ENCODE measurements at regions not wholly inside any gene's neighbourhood (a gene's known extent, or its start where the extent isn't known, plus 50 kb on each side); places are given as distances from the start of the nearest gene placed in this dataset.

GRCh38 chr2:147420947-147421675 is 423.7 kb upstream of the ACVR2A start (continued):
- TF ChIP-seq ZNF274 (IDR thresholded peaks at IDR 0.05; ENCODE audit: low read depth, low read length), result no peak
- no peak for TF ChIP-seq TCF7L2 (IDR thresholded peaks at IDR 0.05; ENCODE audit: borderline replicate concordance, extremely low read depth, insufficient read depth, insufficient read length)

- Histone ChIP-seq H3K27me3 (ENCODE audit: insufficient read depth, low read length) (no peaks in the 10 kb centered on the region), H2AFZ (ENCODE audit: low read depth, low read length, poor library complexity, severe bottlenecking) (no peak overlapping the region), H3K9me2 (ENCODE audit: insufficient read depth) (no peaks in the 10 kb centered on the region), H4K20me1 (ENCODE audit: insufficient read depth) (no peaks in the 10 kb centered on the region), H3K79me2 (ENCODE audit: insufficient read depth, low read length) (no peaks in the 10 kb centered on the region), H3K9me3 (ENCODE audit: control insufficient read depth in 1 of 2, insufficient read depth in 1 of 2, low read depth in 1 of 2, low read length in 2 of 2) (no peaks in the 10 kb centered on the region), H3K36me3 (ENCODE audit: control insufficient read depth in 1 of 2, insufficient read depth in 2 of 2, low read length in 2 of 2) (no peaks in the 10 kb centered on the region), H3K27ac (ENCODE audit: low read depth, low read length) (no peak overlapping the region), H3K9ac (ENCODE audit: low read length) (no peak overlapping the region), H3K4me1 (ENCODE audit: control insufficient read depth in 1 of 2, insufficient read depth in 2 of 2, low read length in 2 of 2) (peaks cover 0 to 6% of the 10 kb centered on the region in 2 experiments; a peak in 2 of 4 replicates), H3K4me3 (replicated peaks in 1 of 2; ENCODE audit: low read depth in 1 of 2, low read length in 2 of 2) (no peak overlapping the region), H3K4me2 (ENCODE audit: low read length) (no peak overlapping the region)
- ChIA-PET RAD21 (ENCODE audit: low non-redundant PET in 1 of 2, low total read pairs in 2 of 2, uncharacterized antibody in 2 of 2, unreplicated experiment in 2 of 2) (no interaction called here), POLR2A (no interaction called here), CTCF (interaction anchor here (1.0 kb wide), 1 partner anchor 491 kb away, joined by 3 read pairs; no protein-coding TSS in a partner anchor)
- DNase-seq (ENCODE audit: low read depth, low spot score) (no peak), ATAC-seq (no peak)
- TF ChIP-seq MAX (IDR thresholded peaks at IDR 0.05), result no peak
- TF ChIP-seq CEBPB (IDR thresholded peaks at IDR 0.05; ENCODE audit: low read depth), result no peak
- no peak for TF ChIP-seq JUND (IDR thresholded peaks at IDR 0.05)
- no peak for TF ChIP-seq ZNF274 (IDR thresholded peaks at IDR 0.05; ENCODE audit: low read depth, low read length)
- no peak for TF ChIP-seq SIN3A (IDR thresholded peaks at IDR 0.05; ENCODE audit: low read depth)
- no TSS peak for BruUV-seq (replicated peaks)
- intact Hi-C loops (cut with micrococcal nuclease), result no loop called here
Observed at GRCh38 chr2:147420517-147420916, 424.3 kb upstream of the ACVR2A start.

- BruUV-seq (replicated peaks), result no TSS peak
- ChIA-PET POLR2A (no interaction called here), CTCF (no interaction called here)
- TF ChIP-seq CEBPB (IDR thresholded peaks at IDR 0.05; ENCODE audit: low read depth), result no peak
- no peak for TF ChIP-seq ATF3 (IDR thresholded peaks at IDR 0.05)
- no peak for TF ChIP-seq POLR2AphosphoS5 (IDR thresholded peaks at IDR 0.05; ENCODE audit: low read depth, low read length)
- no peak for TF ChIP-seq ELF1 (IDR thresholded peaks at IDR 0.05; ENCODE audit: borderline replicate concordance, low read depth)
- no peak for TF ChIP-seq CTCF (IDR thresholded peaks at IDR 0.05 in 2 of 3, conservative IDR thresholded peaks at IDR 0.05 in 1 of 3; ENCODE audit: borderline replicate concordance in 1 of 3, insufficient read depth in 1 of 3, low read depth in 2 of 3, low read length in 2 of 3)
- no peak for TF ChIP-seq ZNF274 (IDR thresholded peaks at IDR 0.05; ENCODE audit: low read depth, low read length)
- TF ChIP-seq SIN3A (IDR thresholded peaks at IDR 0.05; ENCODE audit: low read depth), result no peak
- TF ChIP-seq ZFX (IDR thresholded peaks at IDR 0.05), result no peak
- TF ChIP-seq SRF (IDR thresholded peaks at IDR 0.05; ENCODE audit: low read depth), result no peak
- TF ChIP-seq EZH2phosphoT487 (IDR thresholded peaks at IDR 0.05; ENCODE audit: borderline replicate concordance), result no peak
Observed at GRCh38 chr2:147416099-147416498, 428.7 kb upstream of the ACVR2A start.

More at GRCh38 chr2:147416099-147416498, 428.7 kb upstream of the ACVR2A start:
- H2AFZ ChIP-seq (ENCODE audit: low read depth, low read length, poor library complexity, severe bottlenecking), result no peak overlapping the region
- DNase-seq (ENCODE audit: low read depth, low spot score) (no peak), ATAC-seq (no peak)
- no peaks in the 10 kb centered on the region for H3K79me2 ChIP-seq (ENCODE audit: insufficient read depth, low read length)
- H3K9me2 ChIP-seq (ENCODE audit: insufficient read depth), result no peaks in the 10 kb centered on the region
- no peaks in the 10 kb centered on the region for H3K36me3 ChIP-seq (ENCODE audit: control insufficient read depth in 1 of 2, insufficient read depth in 2 of 2, low read length in 2 of 2)
- H3K4me2 ChIP-seq (ENCODE audit: low read length), result peak overlapping the region; percentile 16
- H3K27me3 ChIP-seq (ENCODE audit: insufficient read depth, low read length), result no peaks in the 10 kb centered on the region
- RAD21 ChIA-PET (ENCODE audit: low non-redundant PET in 1 of 2, low total read pairs in 2 of 2, uncharacterized antibody in 2 of 2, unreplicated experiment in 2 of 2), result no interaction called here
- H3K9ac ChIP-seq (ENCODE audit: low read length), result no peak overlapping the region
- no peak overlapping the region for H3K4me3 ChIP-seq (replicated peaks in 1 of 2; ENCODE audit: low read depth in 1 of 2, low read length in 2 of 2)
- no peak overlapping the region for H3K27ac ChIP-seq (ENCODE audit: low read depth, low read length)
- H4K20me1 ChIP-seq (ENCODE audit: insufficient read depth), result no peaks in the 10 kb centered on the region
- intact Hi-C loops (cut with micrococcal nuclease), result no loop called here
- peaks cover 0 to 6% of the 10 kb centered on the region in 2 experiments; a peak in 2 of 4 replicates for H3K4me1 ChIP-seq (ENCODE audit: control insufficient read depth in 1 of 2, insufficient read depth in 2 of 2, low read length in 2 of 2)
- H3K9me3 ChIP-seq (ENCODE audit: control insufficient read depth in 1 of 2, insufficient read depth in 1 of 2, low read depth in 1 of 2, low read length in 2 of 2), result no peaks in the 10 kb centered on the region
